HG03457 (cell line): ENCODE measurements at regions not wholly inside any gene's neighbourhood (a gene's known extent, or its start where the extent isn't known, plus 50 kb on each side); places are given as distances from the start of the nearest gene placed in this dataset.

ENCODE experiments used
- ATAC-seq: cut with Tn5 transposase; IDR thresholded peaks from one replicate; pipeline ENCODE4 v1.9.1; 2021; ENCODE audit warnings: moderate number of reproducible peaks; ENCODE audit not compliant: unreplicated experiment

DNA sequence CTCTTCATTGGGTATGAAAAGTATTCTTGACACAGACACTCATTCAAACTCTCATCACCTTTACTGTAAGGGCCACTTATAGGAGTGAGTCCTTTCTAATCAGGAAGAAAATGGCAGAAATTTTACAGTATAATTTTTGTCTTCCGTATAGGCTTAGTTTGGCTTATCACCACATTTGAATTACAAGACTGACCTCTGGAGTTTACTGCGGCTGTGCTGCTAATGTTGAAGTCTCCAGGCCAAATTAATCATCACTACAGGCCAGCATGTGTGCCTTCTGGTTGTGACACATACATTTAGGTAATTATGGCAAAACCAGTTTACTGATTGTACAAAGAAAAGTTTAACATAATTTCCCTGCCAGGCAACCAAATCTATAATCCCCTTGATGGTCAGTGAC is 753.6 kb upstream of the GCFC2 start:
- no peak for ATAC-seq

GRCh38 chr2:76461431-76461830 is 750.7 kb upstream of the GCFC2 start:
- no peak for ATAC-seq

- ATAC-seq: no peak
These were observed 745.2 kb upstream of the GCFC2 start for GRCh38 chr2:76455910-76456309.

- peak; percentile 80 for ATAC-seq
These were observed 739.3 kb upstream of the GCFC2 start for GRCh38 chr2:76450024-76450475.

GRCh38 chr2:76448956-76449355 is 738.2 kb upstream of the GCFC2 start:
- no peak for ATAC-seq

GRCh38 chr2:76447294-76447693 is 736.6 kb upstream of the GCFC2 start:
- ATAC-seq: no peak

DNA sequence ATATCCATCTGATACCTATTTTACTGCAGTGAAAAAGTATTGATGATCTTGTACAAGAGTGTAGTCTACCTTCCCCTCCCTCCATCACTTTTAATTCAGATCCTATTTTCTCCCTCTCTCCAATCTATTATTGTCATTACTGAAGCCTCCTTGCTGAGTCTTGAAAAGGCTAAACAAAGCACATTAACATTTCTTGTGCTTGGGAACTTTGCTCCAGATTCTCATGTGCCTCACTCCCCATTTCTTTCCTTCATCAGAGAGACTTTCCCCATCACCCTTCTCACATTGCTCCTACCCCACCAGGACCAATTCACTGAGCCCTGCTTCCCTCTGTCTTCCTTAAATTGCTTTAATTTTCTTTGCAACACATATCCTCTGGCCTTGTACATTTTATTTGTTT is 736.2 kb upstream of the GCFC2 start:
- no peak for ATAC-seq

DNA sequence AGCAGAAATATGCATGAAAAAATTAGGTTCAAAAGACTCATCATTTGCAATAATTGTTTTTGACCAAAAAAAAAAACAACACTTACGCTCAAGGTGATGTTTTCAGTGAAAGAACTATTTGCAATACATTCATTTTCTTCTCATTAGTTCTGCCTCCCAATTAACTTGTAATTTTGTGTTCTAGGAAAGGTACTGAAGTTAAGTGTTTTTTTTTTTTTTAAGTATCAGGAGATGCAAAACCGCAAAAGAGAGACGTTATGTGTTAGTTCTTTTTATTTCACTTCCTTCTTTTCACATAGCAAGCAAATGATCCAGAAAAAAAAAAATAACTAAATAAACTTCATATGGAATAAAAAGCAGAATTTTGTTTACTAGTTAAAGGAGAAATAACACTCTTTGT is 735.2 kb upstream of the GCFC2 start:
- no peak for ATAC-seq

DNA sequence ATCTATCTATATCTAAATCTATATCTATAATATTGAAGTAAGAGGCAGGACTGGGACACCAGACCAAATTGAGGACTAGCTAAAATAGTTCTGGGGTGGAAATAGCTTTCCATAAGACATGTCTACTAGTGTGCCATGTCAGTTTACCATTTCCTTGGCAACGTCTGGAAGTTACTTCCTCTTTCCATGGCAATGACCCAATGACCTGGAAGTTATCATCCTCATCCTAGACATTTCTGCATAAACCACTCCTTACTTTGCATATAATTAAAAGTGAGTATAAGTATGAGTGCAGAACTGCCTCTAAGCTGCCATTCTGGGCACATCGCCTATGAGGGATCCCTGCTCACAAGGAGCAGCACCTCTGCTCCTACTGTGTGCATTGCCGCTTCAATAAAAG is 734.0 kb upstream of the GCFC2 start:
- no peak for ATAC-seq

- no peak for ATAC-seq
These were observed 726.8 kb upstream of the GCFC2 start for GRCh38 chr2:76437564-76437963.

- no peak for ATAC-seq
These were observed 718.7 kb upstream of the GCFC2 start for GRCh38 chr2:76429374-76429773.

- ATAC-seq: no peak
These were observed 716.7 kb upstream of the GCFC2 start for GRCh38 chr2:76427452-76427851.

- no peak for ATAC-seq
These were observed 705.1 kb upstream of the GCFC2 start for GRCh38 chr2:76415821-76416220.

- ATAC-seq: no peak
These were observed 702.7 kb upstream of the GCFC2 start for GRCh38 chr2:76413436-76413835.

- no peak for ATAC-seq
These were observed 695.6 kb upstream of the GCFC2 start for GRCh38 chr2:76406134-76406855.

GRCh38 chr2:76393356-76393755 is 682.6 kb upstream of the GCFC2 start:
- ATAC-seq: no peak

DNA sequence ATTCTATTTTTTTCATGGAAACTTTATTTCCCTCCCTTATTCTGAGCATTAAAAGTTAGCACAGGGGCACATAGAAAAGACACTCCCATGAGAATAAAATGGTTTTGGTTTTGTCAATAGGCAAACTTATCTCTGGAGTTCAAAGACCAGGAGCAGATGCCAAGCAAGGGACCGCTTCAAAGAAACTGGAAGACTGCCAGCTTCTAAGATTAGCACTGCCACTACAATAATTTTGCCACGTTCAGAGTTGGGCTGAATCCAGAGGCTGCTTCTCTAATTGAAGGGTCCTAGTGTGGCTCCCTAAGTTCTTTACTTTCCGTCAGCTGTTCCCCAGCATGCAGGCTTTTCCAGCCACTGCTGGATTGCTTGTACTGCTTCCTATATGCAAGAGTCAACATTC is 681.0 kb upstream of the GCFC2 start:
- no peak for ATAC-seq

- no peak for ATAC-seq
These were observed 676.6 kb upstream of the GCFC2 start for GRCh38 chr2:76387294-76387693.

GRCh38 chr2:76385943-76386342 is 675.2 kb upstream of the GCFC2 start:
- no peak for ATAC-seq

- ATAC-seq: no peak
These were observed 670.9 kb upstream of the GCFC2 start for GRCh38 chr2:76381624-76382023.

- ATAC-seq: no peak
These were observed 667.4 kb upstream of the GCFC2 start for GRCh38 chr2:76378140-76378539.

- no peak for ATAC-seq
These were observed 630.7 kb upstream of the GCFC2 start for GRCh38 chr2:76341439-76341838.

GRCh38 chr2:76332871-76333270 is 622.2 kb upstream of the GCFC2 start:
- no peak for ATAC-seq
